ENCODE measurements at regions not wholly inside any gene's neighbourhood (a gene's known extent, or its start where the extent isn't known, plus 50 kb on each side); places are given as distances from the start of the nearest gene placed in this dataset.

GRCh38 chr19:56900573-56901097, 60.1 kb upstream of the PEG3 start:
- TF ChIP-seq SP1 (IDR thresholded peaks at IDR 0.05): no peak
- no peak for TF ChIP-seq HDGF (IDR thresholded peaks at IDR 0.05; ENCODE audit: borderline replicate concordance)
- no peak for TF ChIP-seq BHLHE40 (IDR thresholded peaks at IDR 0.05; ENCODE audit: borderline replicate concordance)
- no peak for TF ChIP-seq TARDBP (IDR thresholded peaks at IDR 0.05)
- TF ChIP-seq NFRKB (IDR thresholded peaks at IDR 0.05): no peak
- TF ChIP-seq PKNOX1 (IDR thresholded peaks at IDR 0.05): no peak
- no peak for TF ChIP-seq ARNT (IDR thresholded peaks at IDR 0.05)
- TF ChIP-seq FOXK2 (IDR thresholded peaks at IDR 0.05): no peak
- no peak for TF ChIP-seq SUZ12 (IDR thresholded peaks at IDR 0.05)
- no peak for TF ChIP-seq ELF4 (IDR thresholded peaks at IDR 0.05)
- TF ChIP-seq ZNF384 (IDR thresholded peaks at IDR 0.05): no peak
- TF ChIP-seq FOXA1 (IDR thresholded peaks at IDR 0.05): no peak
